ENCODE measurements at regions not wholly inside any gene's neighbourhood (a gene's known extent, or its start where the extent isn't known, plus 50 kb on each side); places are given as distances from the start of the nearest gene placed in this dataset.

- TF ChIP-seq, protein P1, sequence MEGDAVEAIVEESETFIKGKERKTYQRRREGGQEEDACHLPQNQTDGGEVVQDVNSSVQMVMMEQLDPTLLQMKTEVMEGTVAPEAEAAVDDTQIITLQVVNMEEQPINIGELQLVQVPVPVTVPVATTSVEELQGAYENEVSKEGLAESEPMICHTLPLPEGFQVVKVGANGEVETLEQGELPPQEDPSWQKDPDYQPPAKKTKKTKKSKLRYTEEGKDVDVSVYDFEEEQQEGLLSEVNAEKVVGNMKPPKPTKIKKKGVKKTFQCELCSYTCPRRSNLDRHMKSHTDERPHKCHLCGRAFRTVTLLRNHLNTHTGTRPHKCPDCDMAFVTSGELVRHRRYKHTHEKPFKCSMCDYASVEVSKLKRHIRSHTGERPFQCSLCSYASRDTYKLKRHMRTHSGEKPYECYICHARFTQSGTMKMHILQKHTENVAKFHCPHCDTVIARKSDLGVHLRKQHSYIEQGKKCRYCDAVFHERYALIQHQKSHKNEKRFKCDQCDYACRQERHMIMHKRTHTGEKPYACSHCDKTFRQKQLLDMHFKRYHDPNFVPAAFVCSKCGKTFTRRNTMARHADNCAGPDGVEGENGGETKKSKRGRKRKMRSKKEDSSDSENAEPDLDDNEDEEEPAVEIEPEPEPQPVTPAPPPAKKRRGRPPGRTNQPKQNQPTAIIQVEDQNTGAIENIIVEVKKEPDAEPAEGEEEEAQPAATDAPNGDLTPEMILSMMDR (conservative IDR thresholded peaks at IDR 0.05) = no peak
- no peak for TF ChIP-seq EZH2 (IDR thresholded peaks at IDR 0.05; ENCODE audit: low read depth)
These were observed 66.2 kb upstream of the CLINT1 start for GRCh38 chr5:157924931-157925729.
